T-helper 1 cell treated with Interleukin-12 subunit alpha and Interleukin-12 subunit beta and Interleukin-4 antibody, amounts not matched to agents 30 μg/mL and 1 μg/mL, for 36 hours (primary cell): ENCODE measurements at regions not wholly inside any gene's neighbourhood (a gene's known extent, or its start where the extent isn't known, plus 50 kb on each side); places are given as distances from the start of the nearest gene placed in this dataset.

Experiments used
- H3K27ac Mint-ChIP-seq: one replicate; pipeline ENCODE4 v1.8.0; 2021; ENCODE audit warnings: mild to moderate bottlenecking, mixed read lengths
- H3K27me3 Mint-ChIP-seq: one replicate; pipeline ENCODE4 v1.8.0; 2021; ENCODE audit warnings: low read depth, mixed read lengths
- H3K36me3 Mint-ChIP-seq: one replicate; pipeline ENCODE4 v1.8.0; 2021; ENCODE audit warnings: low read depth, mixed read lengths
- H3K4me1 Mint-ChIP-seq: one replicate; pipeline ENCODE4 v1.8.0; 2021; ENCODE audit warnings: low read depth, mixed read lengths
- H3K4me3 Mint-ChIP-seq: one replicate; pipeline ENCODE4 v1.8.0; 2021; ENCODE audit warnings: mild to moderate bottlenecking, moderate library complexity, mixed read lengths
- H3K9me3 Mint-ChIP-seq: one replicate; pipeline ENCODE4 v1.8.0; 2021; ENCODE audit warnings: mixed read lengths

DNA sequence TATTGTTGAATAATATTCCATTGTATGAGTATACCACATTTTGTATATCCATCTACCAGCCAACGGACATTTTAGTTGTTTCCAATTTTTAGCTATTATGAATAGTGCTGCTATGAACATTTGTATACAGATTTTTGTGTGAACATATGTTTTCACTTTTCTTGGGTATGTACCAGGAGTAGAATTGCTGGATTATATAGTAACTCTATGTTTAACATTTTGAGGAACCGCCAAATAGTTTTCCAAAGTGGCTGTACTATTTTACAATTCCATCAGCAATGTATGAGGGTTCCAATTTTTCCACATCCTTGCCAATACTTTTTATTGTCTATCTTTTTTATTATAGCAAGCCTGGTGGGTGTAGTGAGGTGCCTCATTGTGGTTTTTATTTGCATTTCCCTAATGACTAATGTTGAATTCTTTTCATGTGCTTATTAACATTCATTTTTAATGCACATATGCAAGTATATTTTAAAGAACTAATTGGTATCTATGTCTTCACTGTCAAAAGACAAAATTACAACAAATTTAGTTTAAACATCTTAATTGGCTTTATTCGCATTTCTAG lies 77.5 kb upstream of the PIAS1 start:
- H3K36me3 Mint-ChIP-seq = no peaks in the 10 kb centered on the region
- no peak overlapping the region for H3K4me3 Mint-ChIP-seq
- H3K27me3 Mint-ChIP-seq = peaks cover 14% of the 10 kb centered on the region
- no peaks in the 10 kb centered on the region for H3K4me1 Mint-ChIP-seq
- H3K27ac Mint-ChIP-seq = no peak overlapping the region
- H3K9me3 Mint-ChIP-seq = no peaks in the 10 kb centered on the region

DNA sequence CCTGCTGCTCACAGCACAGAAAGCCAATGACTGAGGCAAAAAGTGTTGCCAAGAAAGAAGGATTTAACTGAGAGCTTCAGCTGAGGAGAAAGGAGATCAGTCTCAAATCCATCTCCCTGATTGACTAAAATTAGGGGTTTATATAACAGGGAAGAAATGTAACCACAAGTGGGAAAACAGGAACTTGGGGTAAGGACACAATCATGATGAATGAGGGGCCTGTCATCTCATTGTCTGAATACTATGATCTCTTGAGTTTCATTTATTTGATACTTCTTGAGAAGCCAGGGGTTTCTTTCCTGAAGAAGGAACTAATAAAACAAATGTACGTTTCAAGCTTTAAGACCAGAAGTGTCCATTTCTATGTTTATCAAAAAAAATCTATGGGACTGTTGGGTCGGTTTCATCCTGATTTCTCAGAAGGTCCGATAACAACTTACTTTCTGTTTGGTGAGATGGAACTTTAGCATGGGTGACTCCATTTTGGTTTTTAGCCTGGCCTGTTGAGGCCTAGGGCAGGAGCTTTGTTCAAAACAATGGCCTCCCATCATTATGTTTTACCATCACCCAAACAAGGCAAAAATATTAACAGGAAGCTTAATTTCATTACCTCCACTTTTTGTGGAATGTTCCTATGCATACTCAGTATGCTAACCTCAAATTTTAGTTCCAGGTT lies 76.6 kb upstream of the PIAS1 start:
- Mint-ChIP-seq H3K36me3 (no peaks in the 10 kb centered on the region), H3K27me3 (peaks cover 14% of the 10 kb centered on the region), H3K9me3 (no peaks in the 10 kb centered on the region), H3K27ac (no peak overlapping the region), H3K4me1 (no peaks in the 10 kb centered on the region), H3K4me3 (no peak overlapping the region)

DNA sequence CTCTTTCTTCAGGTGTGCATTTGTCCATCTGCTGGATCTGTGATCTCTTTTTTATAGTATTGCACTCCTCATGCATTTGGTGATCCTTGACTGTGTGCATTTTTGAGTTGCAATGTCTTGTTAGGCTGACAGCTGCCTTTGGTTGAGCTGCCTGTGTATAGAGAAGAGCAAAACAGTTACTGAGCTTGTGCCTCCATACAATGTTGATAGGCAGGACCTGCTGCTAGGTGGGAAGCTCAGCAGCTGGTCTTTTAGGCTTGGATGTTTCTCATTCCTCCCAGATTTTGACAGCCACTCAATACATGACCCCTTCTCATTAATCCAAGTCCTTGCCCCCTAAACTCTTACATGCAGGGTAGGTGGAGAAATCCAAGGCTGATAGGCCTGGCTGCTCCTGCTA lies 74.8 kb upstream of the PIAS1 start:
- Mint-ChIP-seq H3K36me3 (no peaks in the 10 kb centered on the region), H3K4me3 (no peak overlapping the region), H3K27ac (no peak overlapping the region), H3K9me3 (no peaks in the 10 kb centered on the region), H3K27me3 (peaks cover 14% of the 10 kb centered on the region), H3K4me1 (no peaks in the 10 kb centered on the region)

DNA sequence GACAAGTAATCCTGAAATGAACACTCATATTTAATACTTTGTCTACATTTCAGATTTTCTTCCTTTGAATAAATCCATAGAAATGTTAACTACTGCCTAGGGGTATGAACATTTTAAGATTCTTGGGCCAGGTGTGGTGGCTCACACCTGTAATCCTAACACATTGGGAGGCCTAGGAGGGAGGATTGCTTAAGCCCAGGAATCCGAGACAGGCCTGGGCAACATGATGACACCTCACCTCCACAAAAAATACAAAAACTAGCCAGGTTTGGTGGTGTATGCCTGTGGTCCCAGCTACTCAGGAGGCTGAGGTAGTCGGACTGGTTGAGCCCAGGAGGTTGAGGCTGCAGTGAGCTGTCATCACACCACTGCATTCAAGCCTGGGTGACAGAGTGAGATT lies 73.9 kb upstream of the PIAS1 start:
- peaks cover 14% of the 10 kb centered on the region for H3K27me3 Mint-ChIP-seq
- no peaks in the 10 kb centered on the region for H3K36me3 Mint-ChIP-seq
- no peak overlapping the region for H3K27ac Mint-ChIP-seq
- H3K4me3 Mint-ChIP-seq = no peak overlapping the region
- H3K4me1 Mint-ChIP-seq = no peaks in the 10 kb centered on the region
- no peaks in the 10 kb centered on the region for H3K9me3 Mint-ChIP-seq

DNA sequence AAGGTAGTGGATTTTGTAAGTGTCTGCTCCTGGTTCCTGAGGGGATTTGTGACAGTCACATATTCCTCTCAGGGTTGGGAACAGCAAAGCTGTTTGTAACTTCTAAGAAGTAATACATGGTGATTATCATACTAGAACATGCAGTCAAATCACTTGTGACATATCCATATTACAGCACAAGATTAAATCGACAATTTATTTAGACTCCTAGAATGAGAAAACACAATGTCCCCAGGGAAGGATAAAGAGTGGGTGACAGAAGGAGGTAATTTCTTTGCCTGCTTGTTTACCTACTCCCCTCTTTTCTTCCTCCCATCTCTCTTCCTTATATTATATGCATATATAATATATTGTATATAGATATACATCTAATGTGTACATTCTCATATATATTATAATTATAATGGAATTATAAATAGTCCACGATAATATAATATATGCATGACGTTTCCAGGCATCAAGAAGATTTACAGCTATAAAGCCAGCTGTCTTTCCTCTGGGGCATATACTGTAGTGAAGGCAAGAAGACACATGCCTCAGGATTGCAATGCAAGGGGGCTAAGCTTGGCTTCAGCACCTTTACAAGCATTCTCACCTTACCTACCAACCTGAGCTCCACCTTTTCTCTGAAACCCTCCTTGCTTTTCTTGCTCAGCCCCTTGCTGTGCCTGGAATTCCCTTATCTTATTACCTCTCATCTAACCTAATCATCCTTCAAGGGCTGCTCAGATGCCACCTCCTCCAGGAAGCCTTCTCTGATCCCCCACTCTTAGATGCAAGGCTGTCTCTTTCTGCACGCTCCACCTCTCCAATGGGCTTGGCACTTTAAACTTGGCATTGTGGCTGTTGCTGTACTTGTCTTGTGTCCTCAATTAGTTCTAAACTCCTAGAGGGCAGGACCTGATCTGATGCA lies 73.1 kb upstream of the PIAS1 start:
- Mint-ChIP-seq H3K9me3 (no peaks in the 10 kb centered on the region), H3K4me3 (no peak overlapping the region), H3K27ac (no peak overlapping the region), H3K36me3 (no peaks in the 10 kb centered on the region), H3K4me1 (no peaks in the 10 kb centered on the region), H3K27me3 (peaks cover 14% of the 10 kb centered on the region)

DNA sequence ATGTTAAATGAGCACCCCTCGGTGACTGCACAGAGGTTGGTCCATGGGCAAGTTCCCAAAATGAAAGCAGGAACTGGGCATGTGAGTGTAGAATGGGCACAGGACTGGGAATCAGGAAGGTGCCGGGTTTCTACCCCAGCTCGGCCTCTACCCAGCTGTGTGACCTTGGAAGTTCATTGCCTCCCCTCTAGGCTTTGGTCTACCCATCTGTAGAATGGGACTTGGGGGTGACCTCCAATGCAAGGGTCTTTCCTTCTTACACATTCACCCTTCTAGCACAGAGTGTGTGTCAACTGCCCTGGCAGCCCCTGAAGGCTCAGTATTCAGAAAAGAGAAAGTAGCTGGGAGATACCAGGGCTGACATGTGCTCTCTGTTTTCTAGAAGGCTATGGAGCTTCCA lies 72.3 kb upstream of the PIAS1 start:
- Mint-ChIP-seq H3K4me1 (no peaks in the 10 kb centered on the region), H3K27ac (no peak overlapping the region), H3K36me3 (no peaks in the 10 kb centered on the region), H3K4me3 (no peak overlapping the region), H3K9me3 (no peaks in the 10 kb centered on the region), H3K27me3 (peaks cover 14% of the 10 kb centered on the region)

DNA sequence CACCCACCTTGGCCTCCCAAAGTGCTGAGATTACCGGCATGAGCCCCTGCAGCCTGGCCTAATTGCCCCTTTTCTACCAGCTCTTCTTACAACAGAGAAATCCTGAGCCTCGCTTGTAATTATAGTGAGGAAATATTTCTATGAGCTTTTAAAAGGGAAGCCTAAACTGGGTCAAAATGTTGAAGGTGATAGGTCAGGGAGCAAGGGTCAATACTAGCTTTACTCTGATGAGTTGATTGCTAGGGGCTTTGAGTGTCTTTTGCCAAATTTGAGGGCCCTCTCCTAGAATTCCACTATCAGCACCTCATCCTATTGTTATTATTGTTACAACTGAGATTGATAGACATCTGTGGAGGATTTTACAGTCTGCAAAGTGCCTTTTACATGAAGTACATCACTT lies 62.4 kb upstream of the PIAS1 start:
- H3K9me3 Mint-ChIP-seq = no peaks in the 10 kb centered on the region
- H3K36me3 Mint-ChIP-seq = no peaks in the 10 kb centered on the region
- H3K27ac Mint-ChIP-seq = no peak overlapping the region
- peaks cover 6% of the 10 kb centered on the region for H3K27me3 Mint-ChIP-seq
- no peak overlapping the region for H3K4me3 Mint-ChIP-seq
- no peaks in the 10 kb centered on the region for H3K4me1 Mint-ChIP-seq

DNA sequence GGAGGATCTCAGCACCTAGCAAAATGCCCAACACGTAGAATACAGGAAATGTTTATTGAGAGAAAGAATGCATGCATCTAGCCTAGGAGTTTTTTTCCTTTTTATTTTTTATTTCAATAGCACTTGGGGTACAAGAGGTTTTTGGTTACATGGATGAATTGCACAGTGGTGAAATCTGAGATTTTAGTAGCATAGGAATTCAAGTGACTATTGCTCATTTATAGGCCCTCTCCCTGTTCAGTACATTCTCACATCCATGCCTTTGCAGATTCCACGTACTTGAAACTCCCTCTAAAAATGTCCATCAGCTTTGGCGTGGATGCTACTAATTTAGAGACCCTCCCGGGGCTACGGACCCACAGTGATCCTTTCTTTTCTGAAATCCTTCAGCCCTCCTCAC lies 61.7 kb upstream of the PIAS1 start:
- Mint-ChIP-seq H3K9me3 (no peaks in the 10 kb centered on the region), H3K4me3 (no peak overlapping the region), H3K27me3 (peaks cover 1% of the 10 kb centered on the region), H3K4me1 (no peaks in the 10 kb centered on the region), H3K27ac (no peak overlapping the region), H3K36me3 (no peaks in the 10 kb centered on the region)

DNA sequence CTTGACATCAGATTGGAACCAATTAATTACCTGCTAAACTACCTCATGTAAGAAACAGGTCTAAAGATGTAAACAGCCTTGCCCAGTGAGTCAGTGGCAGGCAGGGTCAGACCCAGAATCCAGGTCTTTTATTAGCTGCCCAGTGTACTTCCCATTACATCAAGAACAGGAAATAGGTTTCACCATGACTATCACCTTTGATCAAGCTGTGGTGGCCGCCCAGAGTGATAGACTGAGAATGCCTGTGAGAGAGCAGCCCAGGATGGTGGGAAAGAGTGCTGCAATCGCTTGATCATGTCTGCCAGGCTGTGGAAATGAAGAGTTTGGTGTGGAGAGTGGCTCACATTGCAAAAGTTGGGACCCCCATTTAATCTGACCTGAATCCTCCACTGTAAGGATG lies 61.3 kb upstream of the PIAS1 start:
- Mint-ChIP-seq H3K27ac (no peak overlapping the region), H3K27me3 (no peaks in the 10 kb centered on the region), H3K4me1 (no peaks in the 10 kb centered on the region), H3K9me3 (no peaks in the 10 kb centered on the region), H3K36me3 (no peaks in the 10 kb centered on the region), H3K4me3 (no peak overlapping the region)

DNA sequence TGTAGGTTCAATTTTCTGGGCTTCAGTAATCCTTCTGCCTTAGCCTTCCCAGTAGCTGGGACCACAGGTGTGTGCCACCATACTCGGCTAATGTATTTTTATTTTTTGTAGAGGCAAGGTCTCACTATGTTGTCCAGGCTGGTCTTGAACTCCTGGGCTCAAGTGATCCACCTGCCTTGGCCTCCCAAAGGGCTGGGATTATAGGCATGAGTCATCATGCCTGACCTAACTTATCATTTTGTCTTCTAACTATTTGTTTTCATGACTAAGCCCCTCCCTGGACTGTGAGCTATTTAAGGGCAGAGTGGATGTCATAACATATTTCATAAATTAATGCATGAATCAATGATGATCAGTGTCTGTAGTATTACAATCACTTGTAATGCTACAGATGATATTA lies 56.1 kb upstream of the PIAS1 start:
- Mint-ChIP-seq H3K27me3 (no peaks in the 10 kb centered on the region), H3K36me3 (no peaks in the 10 kb centered on the region), H3K4me1 (no peaks in the 10 kb centered on the region), H3K9me3 (no peaks in the 10 kb centered on the region), H3K4me3 (no peak overlapping the region), H3K27ac (no peak overlapping the region)

DNA sequence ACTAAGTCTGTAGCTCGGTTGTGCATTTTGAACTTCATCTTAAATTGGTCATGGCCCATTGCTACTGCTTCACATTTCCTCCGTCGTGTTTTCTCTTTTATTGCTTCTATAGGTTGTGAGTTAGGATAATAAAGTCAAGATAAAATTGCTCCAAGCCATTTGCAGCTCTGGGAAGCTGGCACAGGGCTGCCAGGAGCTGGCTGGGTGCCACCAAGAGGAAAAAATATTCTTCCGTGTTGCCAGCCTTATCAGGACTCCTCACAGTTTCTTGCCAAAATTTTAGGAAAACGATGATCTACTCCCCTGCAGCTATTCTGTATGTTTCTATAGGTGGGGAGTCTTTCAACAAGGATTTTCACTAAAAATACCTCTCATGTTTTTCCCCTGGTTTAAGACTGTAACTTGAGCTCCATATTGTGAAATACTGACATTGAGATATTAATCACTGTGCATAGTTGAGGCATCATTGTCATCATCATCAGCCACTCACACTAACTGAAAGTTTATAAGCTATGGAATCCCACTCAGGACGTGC lies 55.4 kb upstream of the PIAS1 start:
- Mint-ChIP-seq H3K36me3 (no peaks in the 10 kb centered on the region), H3K4me3 (no peak overlapping the region), H3K27me3 (no peaks in the 10 kb centered on the region), H3K27ac (no peak overlapping the region), H3K4me1 (no peaks in the 10 kb centered on the region), H3K9me3 (no peaks in the 10 kb centered on the region)

DNA sequence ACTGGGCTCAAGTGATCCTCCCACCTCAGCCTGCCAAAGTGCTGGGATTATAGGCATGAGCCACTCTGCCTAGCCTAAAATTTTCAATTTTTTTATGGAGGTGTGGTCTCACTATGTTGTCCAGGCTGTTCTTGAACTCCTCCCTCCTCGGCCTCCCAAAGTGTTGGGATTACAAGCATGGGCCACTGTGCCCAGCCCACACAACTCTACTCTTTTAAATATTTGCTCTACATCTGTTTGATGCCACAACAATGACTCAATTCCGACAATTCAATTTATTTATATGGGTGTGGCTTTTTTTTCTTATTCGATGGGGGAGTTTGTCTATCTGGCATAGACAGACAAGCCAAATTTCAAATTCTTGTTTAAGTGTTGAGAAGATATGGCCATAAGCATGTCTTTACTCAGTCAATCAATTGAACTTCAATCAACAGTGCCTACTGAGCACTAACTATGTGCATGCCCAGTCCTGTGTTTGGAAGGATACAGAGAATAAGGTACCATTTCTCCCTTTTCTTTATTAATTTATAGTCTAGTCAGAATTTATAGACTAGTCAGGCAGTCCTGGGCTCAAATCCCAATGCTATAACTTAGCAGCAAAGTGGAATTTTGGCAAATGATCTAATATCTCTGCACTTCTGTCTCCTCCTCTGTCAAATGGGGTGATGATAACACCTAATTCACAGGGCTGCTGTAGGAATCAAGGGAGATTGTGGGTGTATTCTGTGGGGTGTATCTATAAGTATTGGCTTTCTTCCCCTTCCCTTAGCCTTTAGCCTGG lies 54.6 kb upstream of the PIAS1 start:
- Mint-ChIP-seq H3K9me3 (no peaks in the 10 kb centered on the region), H3K27me3 (no peaks in the 10 kb centered on the region), H3K36me3 (no peaks in the 10 kb centered on the region), H3K4me3 (no peak overlapping the region), H3K4me1 (no peaks in the 10 kb centered on the region), H3K27ac (no peak overlapping the region)

DNA sequence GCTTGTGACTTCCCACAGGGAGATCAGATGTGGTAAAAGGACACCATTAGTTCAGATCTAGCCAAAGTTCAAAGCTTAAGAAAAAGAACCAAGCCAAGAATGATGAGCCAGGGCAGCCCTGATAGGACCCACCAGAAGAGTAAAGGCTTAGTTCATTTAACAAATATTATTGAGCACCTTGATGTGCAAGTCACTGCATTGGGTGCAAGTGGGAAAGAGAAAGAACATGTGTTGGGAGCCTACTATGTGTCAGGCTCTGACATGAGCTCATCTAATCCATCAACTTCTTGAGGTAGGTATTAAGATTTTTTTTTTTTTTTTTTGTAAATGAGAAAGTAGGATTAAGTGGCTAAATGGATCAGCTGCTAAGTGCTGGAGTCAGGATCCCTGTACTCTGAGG lies 53.4 kb upstream of the PIAS1 start:
- no peaks in the 10 kb centered on the region for H3K4me1 Mint-ChIP-seq
- H3K4me3 Mint-ChIP-seq = no peak overlapping the region
- no peak overlapping the region for H3K27ac Mint-ChIP-seq
- no peaks in the 10 kb centered on the region for H3K36me3 Mint-ChIP-seq
- H3K9me3 Mint-ChIP-seq = no peaks in the 10 kb centered on the region
- H3K27me3 Mint-ChIP-seq = no peaks in the 10 kb centered on the region

DNA sequence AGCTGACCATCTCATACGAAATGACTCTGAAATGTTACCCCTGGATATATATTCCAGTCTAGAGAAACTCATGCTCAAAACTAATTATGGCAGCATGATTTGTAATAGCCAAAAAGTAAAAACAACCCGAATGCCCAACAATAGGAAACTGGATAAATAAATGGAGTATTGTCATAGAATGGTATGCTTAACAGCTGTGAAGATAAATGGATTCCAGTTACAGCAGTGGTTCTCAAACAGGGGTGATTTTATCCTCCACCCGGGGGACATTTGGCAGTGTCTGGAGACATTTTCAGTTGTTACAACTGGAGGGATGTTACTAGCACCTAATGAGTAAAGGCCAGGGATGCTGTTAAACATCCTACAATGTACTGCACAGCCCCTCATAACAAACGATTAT lies 52.3 kb upstream of the PIAS1 start:
- Mint-ChIP-seq H3K27me3 (no peaks in the 10 kb centered on the region), H3K36me3 (no peaks in the 10 kb centered on the region), H3K9me3 (no peaks in the 10 kb centered on the region), H3K4me3 (no peak overlapping the region), H3K4me1 (no peaks in the 10 kb centered on the region), H3K27ac (no peak overlapping the region)
